ENCODE measurements at regions not wholly inside any gene's neighbourhood (a gene's known extent, or its start where the extent isn't known, plus 50 kb on each side); places are given as distances from the start of the nearest gene placed in this dataset.

- BruUV-seq (replicated peaks) = no TSS peak
- no peak for TF ChIP-seq CTCF (IDR thresholded peaks at IDR 0.05; ENCODE audit: unreplicated experiment)
- no peaks in the 10 kb centered on the region for H3K4me1 Mint-ChIP-seq (ENCODE audit: low read depth, unreplicated experiment)
- no peak overlapping the region for H3K4me3 Mint-ChIP-seq (ENCODE audit: low read depth, unreplicated experiment)
- peaks cover 14% of the 10 kb centered on the region for H3K9me3 Mint-ChIP-seq (ENCODE audit: low read depth, unreplicated experiment)
- no peak for DNase-seq
- H3K27me3 Mint-ChIP-seq (ENCODE audit: unreplicated experiment) = no peaks in the 10 kb centered on the region
- intact Hi-C loops (cut with micrococcal nuclease; ENCODE audit: unreplicated experiment) = no loop called here
- no peaks in the 10 kb centered on the region for H3K36me3 Mint-ChIP-seq (ENCODE audit: insufficient read depth, unreplicated experiment)
- CTCF ChIA-PET = no interaction called here
- H3K27ac Mint-ChIP-seq (ENCODE audit: unreplicated experiment) = no peak overlapping the region
Measured at GRCh38 chr16:6722786-6723185, 609.9 kb upstream of the RBFOX1 start.

- Mint-ChIP-seq H3K27ac (ENCODE audit: unreplicated experiment) (no peak overlapping the region), H3K27me3 (ENCODE audit: unreplicated experiment) (no peaks in the 10 kb centered on the region), H3K4me3 (ENCODE audit: low read depth, unreplicated experiment) (no peak overlapping the region), H3K36me3 (ENCODE audit: insufficient read depth, unreplicated experiment) (no peaks in the 10 kb centered on the region), H3K9me3 (ENCODE audit: low read depth, unreplicated experiment) (peaks cover 20% of the 10 kb centered on the region), H3K4me1 (ENCODE audit: low read depth, unreplicated experiment) (no peaks in the 10 kb centered on the region)
- no TSS peak for BruUV-seq (replicated peaks)
- no peak for DNase-seq
- intact Hi-C loops (cut with micrococcal nuclease; ENCODE audit: unreplicated experiment) = no loop called here
- TF ChIP-seq CTCF (IDR thresholded peaks at IDR 0.05; ENCODE audit: unreplicated experiment) = no peak
- CTCF ChIA-PET = no interaction called here
Measured at GRCh38 chr16:6714510-6714909, 618.1 kb upstream of the RBFOX1 start.

GRCh38 chr16:6709736-6710135 is 622.9 kb upstream of the RBFOX1 start:
- no peak overlapping the region for H3K4me3 Mint-ChIP-seq (ENCODE audit: low read depth, unreplicated experiment)
- no TSS peak for BruUV-seq (replicated peaks)
- no peaks in the 10 kb centered on the region for H3K27me3 Mint-ChIP-seq (ENCODE audit: unreplicated experiment)
- no peak for DNase-seq
- H3K27ac Mint-ChIP-seq (ENCODE audit: unreplicated experiment) = no peak overlapping the region
- CTCF ChIA-PET = no interaction called here
- intact Hi-C loops (cut with micrococcal nuclease; ENCODE audit: unreplicated experiment) = no loop called here
- TF ChIP-seq CTCF (IDR thresholded peaks at IDR 0.05; ENCODE audit: unreplicated experiment) = no peak
- H3K9me3 Mint-ChIP-seq (ENCODE audit: low read depth, unreplicated experiment) = peaks cover 24% of the 10 kb centered on the region
- H3K4me1 Mint-ChIP-seq (ENCODE audit: low read depth, unreplicated experiment) = no peaks in the 10 kb centered on the region
- H3K36me3 Mint-ChIP-seq (ENCODE audit: insufficient read depth, unreplicated experiment) = no peaks in the 10 kb centered on the region

GRCh38 chr16:6708576-6709215 is 623.9 kb upstream of the RBFOX1 start:
- no peaks in the 10 kb centered on the region for H3K36me3 Mint-ChIP-seq (ENCODE audit: insufficient read depth, unreplicated experiment)
- DNase-seq = no peak
- no peak overlapping the region for H3K27ac Mint-ChIP-seq (ENCODE audit: unreplicated experiment)
- H3K4me1 Mint-ChIP-seq (ENCODE audit: low read depth, unreplicated experiment) = no peaks in the 10 kb centered on the region
- no peaks in the 10 kb centered on the region for H3K27me3 Mint-ChIP-seq (ENCODE audit: unreplicated experiment)
- CTCF ChIA-PET = no interaction called here
- TF ChIP-seq CTCF (IDR thresholded peaks at IDR 0.05; ENCODE audit: unreplicated experiment) = no peak
- intact Hi-C loops (cut with micrococcal nuclease; ENCODE audit: unreplicated experiment) = no loop called here
- peaks cover 28% of the 10 kb centered on the region for H3K9me3 Mint-ChIP-seq (ENCODE audit: low read depth, unreplicated experiment)
- no TSS peak for BruUV-seq (replicated peaks)
- H3K4me3 Mint-ChIP-seq (ENCODE audit: low read depth, unreplicated experiment) = no peak overlapping the region

Data from Calu3 (cell line).